Adrenal gland (tissue), 5 donors: ENCODE measurements at regions not wholly inside any gene's neighbourhood (a gene's known extent, or its start where the extent isn't known, plus 50 kb on each side); places are given as distances from the start of the nearest gene placed in this dataset.

ENCODE experiments used
- POLR2A ChIP-seq, 2 donors: fragments of 450-650 bp; IDR thresholded peaks; one replicate each; pipeline ENCODE4 v1.6.1; 2017; ENCODE audit warnings: antibody characterized with exemption in 2 of 2, mild to moderate bottlenecking in 2 of 2, moderate library complexity in 1 of 2
- TF ChIP-seq, protein P1 (sequence below), 6 experiments: fragments of 450-650 bp in 4 of 6; fragments of 200-600 bp in 2 of 6; sonication (generic) in 1 of 6; IDR thresholded peaks; 1 replicate in 5 of 6; 2 replicates in 1 of 6; pipeline versions ENCODE4 v1.5.1 to v1.8.0; 2016 to 2021; ENCODE audit warnings: antibody characterized with exemption in 6 of 6, mild to moderate bottlenecking in 2 of 6, moderate library complexity in 1 of 6
- donor health status: DM: no; HTN: no; CAD: no.

DNA sequence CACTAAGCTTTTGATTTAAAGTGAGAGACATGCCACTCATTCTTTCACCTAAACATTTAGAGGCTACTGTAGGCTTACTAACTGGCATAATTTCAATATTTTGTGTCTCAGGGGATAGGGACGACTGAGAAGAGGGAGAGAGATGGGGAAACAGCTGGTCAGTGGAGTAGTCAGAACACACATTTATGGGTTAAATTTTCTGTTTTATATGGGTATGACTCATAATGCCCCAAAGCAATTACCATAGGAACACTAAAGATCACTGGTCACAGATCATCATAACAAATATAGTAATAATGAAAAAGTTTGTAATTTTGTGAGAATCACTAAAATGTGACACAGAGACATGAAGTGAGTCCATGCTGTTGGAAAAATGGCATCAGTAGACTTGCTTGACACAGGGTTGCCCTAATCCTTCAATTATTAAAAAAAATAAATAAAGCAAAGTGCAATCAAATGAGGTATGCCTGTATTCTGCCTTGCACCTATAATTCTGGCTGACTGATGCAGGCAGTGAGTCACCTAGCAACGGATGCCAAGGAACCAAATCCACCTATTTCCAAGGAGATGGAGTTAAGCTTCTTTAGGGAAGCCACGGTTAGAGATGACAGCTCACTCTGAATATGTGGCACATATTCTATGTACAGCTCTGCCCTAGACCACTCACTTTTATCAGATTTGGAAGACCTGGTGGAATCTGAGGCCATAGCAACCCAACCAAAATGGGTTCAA lies 166.1 kb downstream of the MARCHF11 start:
- TF ChIP-seq, protein P1, sequence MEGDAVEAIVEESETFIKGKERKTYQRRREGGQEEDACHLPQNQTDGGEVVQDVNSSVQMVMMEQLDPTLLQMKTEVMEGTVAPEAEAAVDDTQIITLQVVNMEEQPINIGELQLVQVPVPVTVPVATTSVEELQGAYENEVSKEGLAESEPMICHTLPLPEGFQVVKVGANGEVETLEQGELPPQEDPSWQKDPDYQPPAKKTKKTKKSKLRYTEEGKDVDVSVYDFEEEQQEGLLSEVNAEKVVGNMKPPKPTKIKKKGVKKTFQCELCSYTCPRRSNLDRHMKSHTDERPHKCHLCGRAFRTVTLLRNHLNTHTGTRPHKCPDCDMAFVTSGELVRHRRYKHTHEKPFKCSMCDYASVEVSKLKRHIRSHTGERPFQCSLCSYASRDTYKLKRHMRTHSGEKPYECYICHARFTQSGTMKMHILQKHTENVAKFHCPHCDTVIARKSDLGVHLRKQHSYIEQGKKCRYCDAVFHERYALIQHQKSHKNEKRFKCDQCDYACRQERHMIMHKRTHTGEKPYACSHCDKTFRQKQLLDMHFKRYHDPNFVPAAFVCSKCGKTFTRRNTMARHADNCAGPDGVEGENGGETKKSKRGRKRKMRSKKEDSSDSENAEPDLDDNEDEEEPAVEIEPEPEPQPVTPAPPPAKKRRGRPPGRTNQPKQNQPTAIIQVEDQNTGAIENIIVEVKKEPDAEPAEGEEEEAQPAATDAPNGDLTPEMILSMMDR (IDR thresholded peaks at IDR 0.05) = no peak
- no peak for TF ChIP-seq POLR2A (IDR thresholded peaks at IDR 0.05)
